K562 (cell line): ENCODE measurements at regions not wholly inside any gene's neighbourhood (a gene's known extent, or its start where the extent isn't known, plus 50 kb on each side); places are given as distances from the start of the nearest gene placed in this dataset.

Experiments used
- ATAC-seq: fragments of 200-7000 bp; cut with Tn5 transposase; 3 replicates; pipeline ENCODE4 v1.9.1; 2020; ENCODE audit warnings: moderate library complexity
- BruUV-seq: library from RNA; stranded (reverse); fragments of 400-500 nt; replicated peaks from 2 replicates; lab custom pipeline; 2021; lab: Mats Ljungman, UMichigan
- CTCF ChIA-PET: fragments of 300-600 bp; formaldehyde crosslinking; extraction: SDS; loops from one replicate; lab custom pipeline; 2021; ENCODE audit warnings: low intra/inter-chr PET ratio; lab: Yijun Ruan, JAX
- POLR2A ChIA-PET: fragments of 300-600, 350-650 bp; sonication (Branson Sonifier 250); formaldehyde crosslinking; extraction: SDS; loops from one replicate; lab custom pipeline; 2021; ENCODE audit warnings: antibody characterized with exemption, inconsistent platforms; lab: Yijun Ruan, JAX
- DNase-seq, 4 experiments: peaks; one replicate each; pipeline versions ENCODE4 v3.0.0 to v3.0.0-alpha.2; 2011 to 2018; ENCODE audit warnings: low spot score in 3 of 4, mixed read lengths in 3 of 4; ENCODE audit errors: extremely low read depth in 1 of 4
- FAIRE-seq: peaks from 2 replicates; lab custom pipeline; 2011; peaks lifted over from hg19 to GRCh38; lab: Jason Lieb, UNC
- H2AFZ ChIP-seq: 2 replicates; pipeline ENCODE4 v1.6.0; 2011; ENCODE audit warnings: low read depth, low read length, control low read depth, inconsistent platforms
- H3K27ac ChIP-seq: fragments of 200-600 bp; 3 replicates; pipeline ENCODE4 v1.8.0; 2011; ENCODE audit warnings: low read depth, mild to moderate bottlenecking, control low read depth, inconsistent platforms, low read length, moderate library complexity, mixed read lengths; ENCODE audit errors: extremely low read depth
- H3K27me3 ChIP-seq, 2 experiments: fragments of 300-600 bp in 1 of 2; 2 replicates in 1 of 2; 3 replicates in 1 of 2; pipeline versions ENCODE4 v1.6.0 to v1.8.0; 2011; ENCODE audit warnings: inconsistent platforms in 2 of 2, low read length in 2 of 2, mild to moderate bottlenecking in 1 of 2, mixed read lengths in 1 of 2, moderate library complexity in 1 of 2; ENCODE audit not compliant: control insufficient read depth in 2 of 2, insufficient read depth in 2 of 2
- H3K36me3 ChIP-seq: fragments of 300-600 bp; 3 replicates; pipeline ENCODE4 v1.8.0; 2011; ENCODE audit warnings: mild to moderate bottlenecking, low read length, inconsistent platforms; ENCODE audit not compliant: control insufficient read depth, insufficient read depth
- H3K4me1 ChIP-seq, 2 experiments: fragments of 200-600 bp in 1 of 2; replicated peaks in 1 of 2; 2 replicates in 1 of 2; 3 replicates in 1 of 2; pipeline versions ENCODE4 v1.5.1 to v1.8.0; 2011; ENCODE audit warnings: inconsistent platforms in 2 of 2, low read length in 2 of 2, mild to moderate bottlenecking in 1 of 2, mixed read lengths in 1 of 2, moderate library complexity in 1 of 2; ENCODE audit not compliant: control insufficient read depth in 2 of 2, insufficient read depth in 2 of 2
- H3K4me2 ChIP-seq: 2 replicates; pipeline ENCODE4 v1.6.1; 2011; ENCODE audit warnings: low read length, control low read depth, inconsistent platforms, mixed read lengths; ENCODE audit not compliant: insufficient read depth
- H3K4me3 ChIP-seq: fragments of 200-600 bp; sonication (generic), shearing (Covaris generic); 2 replicates; pipeline ENCODE4 v1.5.1; 2016; ENCODE audit warnings: control low read depth, inconsistent platforms
- H3K79me2 ChIP-seq: fragments of 200-600 bp; 3 replicates; pipeline ENCODE4 v1.8.0; 2011; ENCODE audit warnings: low read length, inconsistent platforms; ENCODE audit not compliant: control insufficient read depth, insufficient read depth
- H3K9ac ChIP-seq, 2 experiments: 2 replicates each; pipeline versions ENCODE4 v1.6.0 to v1.6.1; 2011; ENCODE audit warnings: low read depth in 2 of 2, low read length in 2 of 2, control low read depth in 1 of 2, inconsistent platforms in 1 of 2, mild to moderate bottlenecking in 1 of 2, mixed read lengths in 1 of 2; ENCODE audit not compliant: insufficient read depth in 1 of 2
- H3K9me1 ChIP-seq: one replicate; pipeline ENCODE4 v1.6.0; 2011; ENCODE audit warnings: inconsistent platforms, mild to moderate bottlenecking, low read length, moderate library complexity; ENCODE audit not compliant: control insufficient read depth, insufficient read depth
- H3K9me3 ChIP-seq: replicated peaks from 2 replicates; pipeline ENCODE4 v1.5.1; 2011; ENCODE audit warnings: low read depth, low read length, inconsistent platforms; ENCODE audit not compliant: control insufficient read depth, insufficient read depth
- H4K20me1 ChIP-seq: replicated peaks from 2 replicates; pipeline ENCODE4 v1.6.1; 2011; ENCODE audit warnings: low read length, inconsistent platforms, mixed read lengths; ENCODE audit not compliant: control insufficient read depth, insufficient read depth
- GATAD2A ChIP-seq: fragments of 450-650 bp; IDR thresholded peaks from 2 replicates; pipeline ENCODE4 v1.6.1; 2017
- GTF2E2 ChIP-seq: fragments of 200-800 bp; sonication (Bioruptor generic); IDR thresholded peaks from 2 replicates; pipeline ENCODE4 v1.6.1; 2016; ENCODE audit warnings: missing genetic modification characterization, missing compliant biosample characterization
- HINFP ChIP-seq: fragments of 450-650 bp; conservative IDR thresholded peaks from 2 replicates; pipeline ENCODE4 v1.6.1; 2016; ENCODE audit warnings: missing genetic modification characterization, low read depth, mild to moderate bottlenecking, control low read depth, missing compliant biosample characterization
- KHSRP ChIP-seq: fragments of 450-650 bp; IDR thresholded peaks from 2 replicates; pipeline ENCODE4 v1.6.1; 2017
- MTA1 ChIP-seq: fragments of 450-650 bp; IDR thresholded peaks from 2 replicates; pipeline ENCODE4 v1.6.1; 2017; ENCODE audit warnings: borderline replicate concordance
- PKNOX1 ChIP-seq: fragments of 450-650 bp; IDR thresholded peaks from 2 replicates; pipeline ENCODE4 v1.6.1; 2016
- POLR2A ChIP-seq: fragments of 450-650 bp; conservative IDR thresholded peaks from 2 replicates; pipeline ENCODE4 v1.6.1; 2016
- ZBTB26 ChIP-seq: fragments of 450-650 bp; formaldehyde crosslinking; IDR thresholded peaks from 2 replicates; pipeline ENCODE4 v1.4.0; 2022; ENCODE audit warnings: missing genetic modification characterization
- ZBTB43 ChIP-seq: sonication (generic); formaldehyde crosslinking; IDR thresholded peaks from 2 replicates; pipeline ENCODE4 v1.8.0; 2023; ENCODE audit warnings: mild to moderate bottlenecking, missing genetic modification reagents
- ZMIZ1 ChIP-seq, 2 experiments: fragments of 150-350 bp in 1 of 2; IDR thresholded peaks; 2 replicates each; pipeline ENCODE4 v1.6.1; 2012 to 2016; ENCODE audit warnings: low read depth in 2 of 2, low read length in 2 of 2, mild to moderate bottlenecking in 1 of 2, moderate library complexity in 1 of 2
- ZNF41 ChIP-seq: fragments of 250-450 bp; sonication (Bioruptor Pico); conservative IDR thresholded peaks from 2 replicates; pipeline ENCODE4 v1.4.0; 2020; ENCODE audit warnings: mild to moderate bottlenecking
- ZNF449 ChIP-seq: fragments of 250-450 bp; sonication (Bioruptor Pico); IDR thresholded peaks from 2 replicates; pipeline ENCODE4 v1.8.0; 2022; ENCODE audit warnings: moderate library complexity, mild to moderate bottlenecking, inconsistent platforms
- ZNF695 ChIP-seq: fragments of 450-650 bp; formaldehyde crosslinking; IDR thresholded peaks from 2 replicates; pipeline ENCODE4 v1.4.0; 2020; ENCODE audit warnings: mild to moderate bottlenecking, moderate library complexity
- in situ Hi-C: fragments of 300-500 bp; cut with MboI; formaldehyde crosslinking; loops from 4 replicates; pipeline ENCODE4 v1.15.0; 2018; ENCODE audit warnings: inconsistent platforms, mixed read lengths
- intact Hi-C: fragments of 100-400 bp; cut with micrococcal nuclease; formaldehyde crosslinking; loops from 2 replicates; pipeline ENCODE4 v1.14.2; 2022

- H3K36me3 ChIP-seq = no peaks in the 10 kb centered on the region
- intact Hi-C loops = no loop called here
- no peak for TF ChIP-seq ZNF449
- no peak for TF ChIP-seq KHSRP
- no peak for TF ChIP-seq PKNOX1
- TF ChIP-seq GATAD2A = no peak
- TF ChIP-seq POLR2A = no peak
- no peak for TF ChIP-seq ZMIZ1 (IDR thresholded peaks at IDR 0.05; ENCODE audit: low read depth in 2 of 2, low read length in 2 of 2)
- no peak for TF ChIP-seq GTF2E2 (tag)
- TF ChIP-seq ZBTB26 (CRISPR knock-in tag) = no peak
- TF ChIP-seq MTA1 = no peak
- TF ChIP-seq ZNF41 (CRISPR knock-in tag) = no peak
- TF ChIP-seq ZNF695 (CRISPR knock-in tag) = no peak
- TF ChIP-seq ZBTB43 (CRISPR knock-in tag) = no peak
- TF ChIP-seq HINFP = no peak
- no peaks in the 10 kb centered on the region for H3K79me2 ChIP-seq
- H3K9me3 ChIP-seq = no peaks in the 10 kb centered on the region
- no peak overlapping the region for H3K27ac ChIP-seq
- no peak overlapping the region for H3K9ac ChIP-seq
- DNase-seq (no peak), ATAC-seq (no peak), FAIRE-seq (no peak)
- no peak overlapping the region for H3K4me3 ChIP-seq
- no peak overlapping the region for H2AFZ ChIP-seq
- H3K27me3 ChIP-seq = no peaks in the 10 kb centered on the region
- ChIA-PET POLR2A (no interaction called here), CTCF (no interaction called here)
- no peaks in the 10 kb centered on the region for H3K9me1 ChIP-seq
- H3K4me2 ChIP-seq = no peak overlapping the region
- in situ Hi-C loops = no loop called here
- H4K20me1 ChIP-seq = no peaks in the 10 kb centered on the region
- no peaks in the 10 kb centered on the region for H3K4me1 ChIP-seq
- BruUV-seq = no TSS peak
Observed at GRCh38 chr2:57569396-57569795, 477.2 kb upstream of the VRK2 start.
